ENCODE measurements at regions not wholly inside any gene's neighbourhood (a gene's known extent, or its start where the extent isn't known, plus 50 kb on each side); places are given as distances from the start of the nearest gene placed in this dataset.

DNA sequence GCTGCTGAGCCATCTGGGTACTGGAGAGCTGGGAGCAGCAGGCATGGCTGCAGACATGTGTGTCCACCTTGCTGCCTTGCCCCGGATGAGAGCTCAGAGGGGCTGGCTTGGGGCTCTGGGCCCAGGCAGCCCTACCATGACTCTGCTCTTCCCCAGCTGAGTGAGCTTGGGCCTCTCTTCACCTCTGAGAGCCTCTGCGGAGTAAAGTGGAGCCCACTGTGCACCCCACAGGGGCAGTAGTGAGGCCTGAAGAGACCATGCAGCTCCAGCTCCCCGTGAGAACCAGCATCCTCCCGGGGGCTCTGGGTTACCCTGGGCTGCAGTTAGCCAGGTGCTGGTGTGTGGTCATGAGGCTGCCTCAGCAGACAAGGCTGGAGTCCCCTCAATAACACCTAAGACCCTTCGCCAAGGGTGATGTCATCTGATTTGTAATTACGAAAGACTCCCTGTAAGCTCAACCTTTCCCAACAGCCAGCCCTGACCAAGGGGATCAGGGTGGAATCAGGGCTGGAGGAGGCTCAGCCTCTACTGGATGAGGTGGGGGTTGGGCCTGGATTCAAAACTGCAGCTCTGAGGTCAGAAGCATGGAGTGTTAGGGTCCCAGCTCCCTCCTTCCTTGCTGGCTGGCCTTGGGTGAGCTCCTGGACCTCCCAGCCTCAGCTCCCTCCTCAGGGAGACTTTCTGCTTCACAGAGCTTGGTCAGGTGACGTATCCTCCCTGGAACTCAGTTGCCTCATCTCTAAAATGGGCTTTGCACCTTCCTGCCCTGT, 308.0 kb downstream of the MATN1 start:
- H3K27ac ChIP-seq, result no peak overlapping the region
- DNase-seq, result no peak
- in situ Hi-C loops (cut with HindIII; ENCODE audit: low pct_ligation_motif_present, low sequenced_read_pairs), result no loop called here
- no peak overlapping the region for H3K4me3 ChIP-seq (ENCODE audit: low read depth, low read length)
- TF ChIP-seq, protein P1, sequence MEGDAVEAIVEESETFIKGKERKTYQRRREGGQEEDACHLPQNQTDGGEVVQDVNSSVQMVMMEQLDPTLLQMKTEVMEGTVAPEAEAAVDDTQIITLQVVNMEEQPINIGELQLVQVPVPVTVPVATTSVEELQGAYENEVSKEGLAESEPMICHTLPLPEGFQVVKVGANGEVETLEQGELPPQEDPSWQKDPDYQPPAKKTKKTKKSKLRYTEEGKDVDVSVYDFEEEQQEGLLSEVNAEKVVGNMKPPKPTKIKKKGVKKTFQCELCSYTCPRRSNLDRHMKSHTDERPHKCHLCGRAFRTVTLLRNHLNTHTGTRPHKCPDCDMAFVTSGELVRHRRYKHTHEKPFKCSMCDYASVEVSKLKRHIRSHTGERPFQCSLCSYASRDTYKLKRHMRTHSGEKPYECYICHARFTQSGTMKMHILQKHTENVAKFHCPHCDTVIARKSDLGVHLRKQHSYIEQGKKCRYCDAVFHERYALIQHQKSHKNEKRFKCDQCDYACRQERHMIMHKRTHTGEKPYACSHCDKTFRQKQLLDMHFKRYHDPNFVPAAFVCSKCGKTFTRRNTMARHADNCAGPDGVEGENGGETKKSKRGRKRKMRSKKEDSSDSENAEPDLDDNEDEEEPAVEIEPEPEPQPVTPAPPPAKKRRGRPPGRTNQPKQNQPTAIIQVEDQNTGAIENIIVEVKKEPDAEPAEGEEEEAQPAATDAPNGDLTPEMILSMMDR (IDR thresholded peaks at IDR 0.05; ENCODE audit: low read depth, low read length, missing control alignments), result no peak
- no peaks in the 10 kb centered on the region for H3K36me3 ChIP-seq (replicated peaks)
- no peaks in the 10 kb centered on the region for H3K27me3 ChIP-seq (replicated peaks)

DNA sequence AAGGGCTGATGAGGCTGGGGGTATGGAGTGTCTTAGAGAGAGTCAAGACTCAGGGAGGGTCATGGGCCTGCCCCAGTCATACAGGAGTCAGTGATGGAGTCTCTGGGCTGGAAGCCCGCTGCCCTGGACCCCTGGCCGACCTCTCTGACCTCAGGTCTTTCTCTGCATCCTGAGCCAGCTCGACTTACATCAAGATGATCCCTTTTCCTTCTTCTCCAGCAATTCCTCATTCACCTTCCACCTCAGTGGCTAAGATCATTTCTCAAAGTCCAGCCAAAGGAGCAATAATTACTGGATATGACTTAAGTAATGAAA, 308.6 kb downstream of the MATN1 start:
- TF ChIP-seq, protein P1 (IDR thresholded peaks at IDR 0.05; ENCODE audit: low read depth, low read length, missing control alignments), result no peak
- Histone ChIP-seq H3K27me3 (replicated peaks) (no peaks in the 10 kb centered on the region), H3K36me3 (replicated peaks) (no peaks in the 10 kb centered on the region), H3K4me3 (ENCODE audit: low read depth, low read length) (no peak overlapping the region), H3K27ac (no peak overlapping the region)
- no peak for DNase-seq
- in situ Hi-C loops (cut with HindIII; ENCODE audit: low pct_ligation_motif_present, low sequenced_read_pairs), result no loop called here

DNA sequence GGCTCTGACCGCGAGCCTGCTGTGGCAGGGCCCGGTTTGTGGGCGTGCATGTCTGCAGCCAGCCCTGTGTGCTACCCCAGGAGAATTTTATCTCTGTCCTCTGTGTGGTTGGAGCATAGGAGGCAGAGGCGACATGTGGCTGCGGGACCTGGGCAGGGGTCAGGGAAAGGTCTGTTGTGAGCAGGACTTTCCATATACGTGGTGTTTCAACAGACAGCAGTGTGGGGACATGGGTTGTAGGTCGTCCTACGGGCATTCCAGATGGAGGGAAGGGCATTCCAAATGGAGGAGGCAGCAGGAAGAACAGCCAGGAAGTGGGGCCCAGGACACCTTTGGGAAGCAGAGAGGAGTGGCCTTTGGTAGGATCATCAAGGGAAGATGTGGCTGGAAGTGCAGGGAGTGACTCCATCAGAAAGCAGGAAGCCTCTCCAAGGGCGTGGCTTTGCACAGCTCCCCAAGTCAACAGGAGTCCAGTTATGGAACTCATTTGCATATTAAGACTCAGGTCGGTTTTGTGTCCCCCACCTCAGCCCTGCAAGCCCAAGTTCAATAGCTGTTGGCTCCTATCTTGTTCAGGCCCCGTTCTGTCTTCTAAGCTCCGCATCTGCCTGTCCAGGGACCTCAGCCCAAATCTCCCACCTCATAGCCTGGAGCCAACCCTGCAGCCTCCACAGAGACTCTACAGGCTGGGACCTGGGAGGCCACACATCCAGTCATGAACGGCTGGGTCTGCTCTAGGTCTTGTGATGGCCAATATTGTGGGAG, 309.1 kb downstream of the MATN1 start:
- TF ChIP-seq, protein P1 (IDR thresholded peaks at IDR 0.05; ENCODE audit: low read depth, low read length, missing control alignments), result no peak

DNA sequence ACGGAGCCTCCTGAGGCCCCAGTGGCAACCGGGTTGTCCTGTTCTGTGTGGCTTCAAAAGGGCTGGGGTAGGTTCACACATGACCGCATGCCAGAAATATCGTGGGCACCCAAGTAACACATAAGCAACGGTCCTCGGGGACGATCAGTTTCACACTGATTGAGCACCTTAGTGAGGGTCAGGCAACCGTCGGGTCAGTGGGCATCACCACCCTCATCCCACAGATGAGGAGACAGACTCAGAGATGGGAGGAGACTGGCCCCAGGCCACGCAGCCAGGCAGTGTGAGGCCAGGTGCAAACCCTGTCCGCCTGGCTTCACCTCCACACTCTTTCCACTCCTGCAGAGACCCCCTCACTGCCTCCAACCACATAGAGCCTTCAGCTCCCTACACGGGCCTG, 309.8 kb downstream of the MATN1 start:
- in situ Hi-C loops (cut with HindIII; ENCODE audit: low pct_ligation_motif_present, low sequenced_read_pairs), result no loop called here
- TF ChIP-seq, protein P1 (IDR thresholded peaks at IDR 0.05; ENCODE audit: low read depth, low read length, missing control alignments), result no peak
- H3K36me3 ChIP-seq (replicated peaks), result no peaks in the 10 kb centered on the region
- H3K27ac ChIP-seq, result no peak overlapping the region
- DNase-seq, result no peak
- H3K4me3 ChIP-seq (ENCODE audit: low read depth, low read length), result no peak overlapping the region
- H3K27me3 ChIP-seq (replicated peaks), result no peaks in the 10 kb centered on the region

More for the DNA sequence above, 309.1 kb downstream of the MATN1 start:
- in situ Hi-C loops (cut with HindIII; ENCODE audit: low pct_ligation_motif_present, low sequenced_read_pairs), result no loop called here
- Histone ChIP-seq H3K27ac (no peak overlapping the region), H3K36me3 (replicated peaks) (no peaks in the 10 kb centered on the region), H3K27me3 (replicated peaks) (no peaks in the 10 kb centered on the region), H3K4me3 (ENCODE audit: low read depth, low read length) (no peak overlapping the region)
- no peak for DNase-seq

DNA sequence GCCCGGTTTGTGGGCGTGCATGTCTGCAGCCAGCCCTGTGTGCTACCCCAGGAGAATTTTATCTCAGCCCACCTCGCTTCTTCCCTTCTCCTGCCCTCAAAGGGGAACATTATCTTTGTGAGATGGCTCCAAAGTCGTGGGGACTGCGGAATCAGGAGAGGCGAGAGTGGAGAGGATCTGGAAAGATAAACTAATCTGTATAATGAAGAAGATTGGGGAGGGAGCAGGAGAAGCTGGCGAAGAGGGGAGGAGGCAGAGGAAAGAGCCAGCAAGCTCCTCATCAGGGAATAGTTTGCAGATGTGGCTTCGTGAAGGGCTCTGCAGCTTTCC, 310.3 kb downstream of the MATN1 start:
- Histone ChIP-seq H3K36me3 (replicated peaks) (no peaks in the 10 kb centered on the region), H3K4me3 (ENCODE audit: low read depth, low read length) (no peak overlapping the region), H3K27ac (no peak overlapping the region), H3K27me3 (replicated peaks) (no peaks in the 10 kb centered on the region)
- TF ChIP-seq, protein P1 (IDR thresholded peaks at IDR 0.05; ENCODE audit: low read depth, low read length, missing control alignments), result no peak
- in situ Hi-C loops (cut with HindIII; ENCODE audit: low pct_ligation_motif_present, low sequenced_read_pairs), result no loop called here
- no peak for DNase-seq
